Embryonic facial prominence (tissue), 1 donor: ENCODE measurements at regions not wholly inside any gene's neighbourhood (a gene's known extent, or its start where the extent isn't known, plus 50 kb on each side); places are given as distances from the start of the nearest gene placed in this dataset.

Experiments used
- DNase-seq: peaks from one replicate; pipeline ENCODE4 v3.0.0-alpha.2; 2016; ENCODE audit errors: extremely low spot score

DNA sequence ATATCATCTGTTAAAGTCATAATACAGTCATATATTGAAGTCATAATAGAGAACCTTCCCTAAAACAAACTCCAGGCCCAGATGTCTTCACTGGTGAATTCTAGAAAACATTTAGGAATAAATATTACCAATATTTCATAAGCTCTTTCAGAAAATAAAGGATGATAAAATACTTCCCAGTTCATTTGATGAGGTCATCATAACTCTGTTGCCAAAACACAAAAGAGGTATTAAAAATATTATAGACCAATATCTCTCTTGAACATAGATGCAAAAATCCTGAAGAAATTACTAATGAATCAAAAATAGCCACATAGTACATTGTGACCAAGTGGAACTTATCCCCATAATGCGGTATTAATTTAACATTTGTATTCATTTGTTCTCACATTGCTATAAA, 132.4 kb upstream of the ZP4 start:
- no peak for DNase-seq

DNA sequence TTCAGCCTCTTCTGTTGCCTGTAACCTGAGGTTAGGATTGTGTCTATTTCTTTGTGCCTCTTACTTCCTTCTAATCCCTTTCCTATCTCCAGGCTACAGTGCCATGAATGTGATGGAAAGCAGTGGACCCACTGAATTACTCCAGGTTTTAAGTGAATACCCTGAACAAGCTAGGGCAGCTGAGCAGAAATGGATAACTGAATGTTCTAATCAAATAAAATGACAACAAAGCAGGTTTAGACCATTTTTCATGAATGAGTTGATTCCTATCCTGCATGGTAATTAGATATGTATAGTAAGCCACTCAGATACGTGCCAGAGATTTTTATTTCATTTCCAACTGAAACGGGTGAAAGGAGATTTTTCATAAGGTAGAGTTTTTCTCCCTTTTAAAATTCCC, 127.5 kb upstream of the ZP4 start:
- DNase-seq = no peak

DNA sequence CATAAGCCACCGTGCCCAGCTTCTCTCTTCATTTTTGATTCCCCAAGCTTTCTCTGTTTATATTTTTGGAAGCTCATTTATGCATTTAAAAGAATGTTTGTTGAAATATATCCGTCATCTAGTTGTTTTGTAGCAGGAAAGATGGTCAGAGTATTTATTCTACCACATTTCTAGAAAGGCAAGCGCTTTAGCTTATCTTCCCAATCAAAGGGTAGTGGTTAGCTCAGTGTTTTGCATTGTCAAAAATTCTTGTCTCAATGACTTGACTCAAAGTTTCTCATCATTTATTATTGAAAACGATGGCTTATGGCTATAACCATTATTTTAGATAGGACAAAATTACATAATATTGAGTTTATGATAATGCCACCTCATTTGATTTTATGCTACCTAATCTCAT, 116.1 kb upstream of the ZP4 start:
- DNase-seq = no peak

DNA sequence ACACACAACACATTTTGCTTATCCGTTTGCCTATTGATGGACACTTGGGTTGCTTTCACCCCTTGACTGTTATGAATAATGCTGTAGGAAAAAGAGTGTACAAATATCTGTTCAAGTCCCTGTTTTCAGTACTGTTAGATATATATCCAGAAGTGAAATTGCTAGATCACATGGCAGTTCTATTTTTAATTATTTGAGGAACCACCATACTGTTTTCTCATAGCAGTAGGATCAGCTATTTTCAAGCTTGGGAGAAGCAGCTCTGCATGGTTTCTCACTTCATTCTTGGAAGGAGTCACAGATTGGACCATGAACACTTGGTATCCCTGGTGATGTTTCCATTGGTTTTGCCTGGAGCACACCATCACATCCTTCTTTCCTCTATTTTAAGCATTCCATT, 114.4 kb upstream of the ZP4 start:
- DNase-seq = no peak

DNA sequence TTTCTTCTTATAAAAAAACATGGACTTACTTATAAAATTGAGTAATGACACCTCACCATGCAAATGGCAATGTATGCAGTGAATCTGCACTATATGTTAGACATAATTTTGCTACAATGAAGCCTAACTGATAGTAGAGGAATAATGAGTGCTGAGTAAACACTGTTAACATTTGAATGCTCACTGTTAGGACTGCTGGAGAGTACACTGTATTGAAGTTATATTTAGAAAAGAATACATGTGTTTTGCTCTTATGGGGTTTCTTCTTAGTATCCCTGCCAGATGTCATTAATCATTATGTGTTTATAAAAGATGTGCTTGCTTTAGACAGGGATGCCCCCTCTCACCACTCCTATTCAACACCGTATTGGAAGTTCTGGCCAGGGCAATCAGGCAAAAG, 111.1 kb upstream of the ZP4 start:
- no peak for DNase-seq

DNA sequence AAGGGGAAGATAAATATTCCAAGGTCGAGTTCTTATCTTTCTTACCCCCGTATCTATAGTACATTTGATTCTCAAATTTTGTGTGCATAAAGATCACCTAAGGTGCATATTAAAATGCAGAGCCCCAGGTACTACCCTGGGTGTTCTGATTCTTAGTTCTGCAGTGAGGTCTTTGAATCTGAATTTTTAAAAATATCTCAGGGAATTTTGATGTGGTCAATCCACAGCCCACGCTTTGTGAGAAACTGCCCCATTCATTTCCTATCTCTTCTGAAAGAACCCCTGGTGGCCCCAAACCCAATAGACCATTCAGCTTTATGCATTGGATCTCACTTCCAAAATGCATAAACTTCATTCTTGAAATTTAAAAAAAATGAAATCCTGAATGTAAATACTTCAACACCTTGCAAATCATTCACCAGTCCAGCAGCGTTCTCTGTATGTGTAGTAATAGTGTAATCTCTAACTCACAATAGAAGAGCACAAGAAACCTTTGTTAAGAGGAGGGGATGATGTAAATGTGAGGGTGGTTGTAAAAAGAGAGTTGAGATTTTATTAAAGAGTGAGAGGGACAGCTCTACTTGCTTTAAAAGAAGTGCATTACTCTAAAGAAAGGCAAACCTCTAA, 108.8 kb upstream of the ZP4 start:
- DNase-seq = no peak

DNA sequence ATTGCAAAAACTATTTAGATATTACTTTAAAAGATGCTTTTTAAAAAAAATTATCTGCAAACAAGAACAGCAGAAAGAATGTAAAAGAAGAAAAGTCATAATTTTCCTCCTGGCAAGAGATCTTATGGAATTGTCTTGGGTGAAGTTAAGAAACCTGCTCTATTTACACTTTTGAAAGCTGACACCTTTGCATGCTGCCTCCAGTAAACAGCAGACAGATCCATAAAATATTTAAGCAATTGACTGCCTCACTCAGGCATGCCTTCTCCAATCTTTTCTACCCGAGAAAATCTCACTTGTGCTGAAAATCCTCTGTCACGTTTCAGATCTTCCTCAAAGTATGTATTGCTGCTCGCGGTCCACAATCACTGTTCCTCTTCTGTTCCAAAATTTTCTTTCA, 107.9 kb upstream of the ZP4 start:
- no peak for DNase-seq

DNA sequence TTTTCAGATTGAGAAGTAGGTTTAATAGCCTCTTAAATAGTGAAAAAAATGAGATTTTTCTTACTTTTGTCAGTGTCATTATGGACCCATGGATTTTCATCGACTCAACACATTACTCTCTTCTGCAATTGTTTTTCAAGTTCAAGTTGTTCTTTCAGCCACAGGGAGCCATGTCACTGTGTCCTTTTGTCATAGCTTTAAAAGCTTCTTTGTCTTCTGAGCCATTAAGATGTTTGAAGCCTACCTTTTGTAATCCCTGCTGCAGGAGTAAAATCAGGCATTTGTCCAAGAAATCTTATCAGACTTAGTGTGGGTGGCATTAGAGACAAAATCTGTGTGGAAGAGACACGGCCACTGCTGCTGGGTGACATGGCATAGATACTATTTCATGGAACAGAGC, 92.8 kb upstream of the ZP4 start:
- DNase-seq = no peak

DNA sequence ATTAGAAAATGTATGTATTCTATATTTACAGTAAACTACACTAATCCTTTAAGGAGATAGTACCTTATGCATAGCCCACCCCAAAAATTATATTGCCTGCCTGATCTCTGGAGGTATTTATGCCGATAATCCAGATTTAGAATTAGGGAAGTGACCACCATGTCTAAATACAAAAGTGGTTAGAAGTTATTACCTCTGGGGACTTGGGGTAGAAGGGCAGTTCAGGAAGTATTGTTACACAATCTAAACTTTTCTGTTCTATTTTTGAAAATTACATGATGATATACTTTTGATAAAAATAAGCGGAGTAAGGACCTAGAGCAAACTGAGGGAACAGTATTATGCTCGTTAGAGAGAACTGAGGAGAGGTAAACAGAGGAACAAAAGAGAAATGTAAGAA, 90.5 kb upstream of the ZP4 start:
- no peak for DNase-seq

DNA sequence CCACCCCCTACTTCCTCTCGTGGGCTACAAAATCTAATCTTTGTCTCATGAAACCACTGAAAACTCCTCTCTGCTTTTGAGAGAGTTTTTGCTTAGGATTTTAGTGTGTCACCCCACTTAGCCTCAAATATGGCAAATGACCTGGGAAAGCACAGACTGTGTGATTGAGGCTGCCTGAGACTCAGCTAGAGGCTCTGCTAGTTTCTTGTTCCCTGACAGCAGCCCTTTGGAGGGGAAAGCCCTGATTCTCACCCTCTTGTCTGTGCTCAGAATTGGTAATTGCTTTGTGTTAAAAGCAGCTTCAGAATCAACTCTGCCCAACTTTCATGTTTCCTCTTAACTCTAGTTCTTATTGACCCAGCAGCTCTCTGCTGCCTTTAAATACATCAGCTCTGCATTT, 85.6 kb upstream of the ZP4 start:
- no peak for DNase-seq

DNA sequence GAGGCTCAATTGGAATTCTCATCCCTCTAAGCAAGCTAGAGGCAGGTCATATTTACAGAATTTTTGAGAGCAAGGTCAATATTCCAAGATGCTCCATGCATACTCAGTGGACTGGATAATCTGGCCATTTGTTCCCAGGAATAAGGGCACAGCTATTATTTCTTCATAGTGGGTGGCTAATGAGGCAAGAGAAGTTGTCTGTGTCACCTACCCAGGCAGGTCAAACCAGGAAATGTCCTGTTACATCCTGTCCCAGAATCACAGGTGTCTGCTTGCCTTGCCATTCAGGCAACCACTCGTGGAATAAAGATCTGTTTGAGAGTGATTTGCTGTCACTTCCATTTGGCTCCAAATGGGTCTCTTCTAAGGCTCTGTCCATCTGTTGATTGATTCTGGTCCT, 85.2 kb upstream of the ZP4 start:
- no peak for DNase-seq

DNA sequence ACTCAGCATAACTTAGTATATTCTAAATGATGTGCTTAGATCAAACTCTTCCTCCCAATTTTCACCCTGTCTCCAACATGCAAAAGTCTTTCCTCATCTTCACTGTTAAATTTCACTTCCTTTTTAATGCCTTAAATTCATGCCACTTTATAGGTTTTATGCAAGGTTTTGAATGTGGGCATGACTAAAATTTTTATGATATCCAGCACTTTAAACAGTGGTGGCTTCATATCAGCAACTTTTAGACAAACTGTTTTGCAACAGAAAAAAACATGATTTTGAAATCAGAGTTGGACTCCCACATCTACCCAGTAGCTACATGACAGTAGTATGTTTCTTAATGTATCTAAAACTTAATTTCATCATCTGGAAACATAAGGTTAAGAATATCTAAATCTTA, 84.7 kb upstream of the ZP4 start:
- no peak for DNase-seq

DNA sequence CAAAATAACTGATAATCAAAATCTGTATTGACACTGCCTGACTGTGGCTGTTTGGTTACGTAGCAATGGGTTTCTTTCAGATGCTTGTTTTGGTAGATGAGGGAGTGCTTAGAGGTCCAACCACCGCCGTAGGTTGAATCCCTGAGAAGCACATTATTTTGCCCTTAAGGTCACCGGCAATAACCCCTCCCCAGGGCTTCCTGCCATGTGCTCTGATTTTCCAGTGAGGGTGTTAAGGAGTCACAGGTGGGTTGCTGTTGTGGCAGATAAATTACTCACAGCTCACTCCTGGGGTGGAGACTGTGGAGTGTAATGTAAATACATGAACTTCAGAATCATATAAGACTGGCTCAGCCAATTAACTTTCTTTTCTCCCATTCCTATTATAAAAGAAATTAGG, 81.5 kb upstream of the ZP4 start:
- DNase-seq = no peak

DNA sequence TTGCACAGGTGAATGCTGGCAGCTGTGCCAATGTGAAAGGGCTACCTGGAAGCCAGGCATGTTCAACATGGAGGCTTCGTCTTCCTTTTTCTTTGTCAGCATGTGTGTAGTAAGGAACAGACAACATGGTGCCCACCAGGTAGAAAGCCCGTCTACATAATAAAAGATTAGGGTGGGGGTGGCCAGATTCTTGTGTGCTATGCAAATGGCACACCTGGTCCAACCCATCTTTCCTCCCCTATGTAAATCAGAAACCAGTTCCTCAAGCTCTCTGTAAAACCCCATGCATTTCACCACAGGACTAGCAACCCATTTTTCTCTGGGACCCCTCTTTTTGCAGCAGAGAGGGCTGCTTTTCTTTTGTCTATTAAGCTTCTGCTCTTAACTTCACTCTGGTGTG, 72.3 kb upstream of the ZP4 start:
- DNase-seq = no peak

DNA sequence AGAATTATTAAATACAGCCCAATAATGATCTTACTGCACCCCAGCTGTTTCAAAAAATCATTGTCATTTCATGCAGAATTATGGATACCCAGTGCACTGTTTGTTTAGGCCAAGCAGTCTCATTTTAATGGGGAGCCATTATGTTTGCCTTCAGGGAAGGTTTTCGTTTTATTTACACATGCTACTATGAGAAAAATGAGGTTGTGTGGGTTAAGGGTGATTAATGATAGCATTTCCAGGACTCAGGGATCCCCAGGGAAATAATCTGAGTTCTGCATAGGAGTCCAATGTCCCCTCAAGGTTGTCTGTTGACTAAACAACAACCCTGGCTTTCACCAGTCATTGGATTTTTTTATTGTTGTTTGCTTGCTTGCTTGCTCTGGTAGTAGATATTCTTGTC, 71.0 kb upstream of the ZP4 start:
- DNase-seq = no peak

DNA sequence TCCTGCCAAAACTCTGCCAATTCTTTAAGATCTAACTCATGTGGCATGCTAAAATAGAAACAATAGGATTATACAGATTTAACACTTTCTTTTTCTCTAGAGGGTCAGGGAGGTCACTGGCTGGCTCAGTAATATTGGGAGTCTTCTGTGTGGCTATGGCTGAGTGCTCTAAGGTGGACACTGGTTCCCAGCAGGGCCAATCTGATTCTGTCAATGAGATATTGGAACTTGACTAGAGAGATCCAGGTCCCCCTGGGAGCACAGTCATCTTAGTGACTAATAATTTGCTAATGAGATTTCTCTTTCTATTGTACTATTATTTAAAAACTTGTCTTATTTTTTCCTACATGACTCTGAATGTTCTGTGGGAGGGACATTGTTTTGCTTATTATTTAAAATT, 69.1 kb upstream of the ZP4 start:
- no peak for DNase-seq

DNA sequence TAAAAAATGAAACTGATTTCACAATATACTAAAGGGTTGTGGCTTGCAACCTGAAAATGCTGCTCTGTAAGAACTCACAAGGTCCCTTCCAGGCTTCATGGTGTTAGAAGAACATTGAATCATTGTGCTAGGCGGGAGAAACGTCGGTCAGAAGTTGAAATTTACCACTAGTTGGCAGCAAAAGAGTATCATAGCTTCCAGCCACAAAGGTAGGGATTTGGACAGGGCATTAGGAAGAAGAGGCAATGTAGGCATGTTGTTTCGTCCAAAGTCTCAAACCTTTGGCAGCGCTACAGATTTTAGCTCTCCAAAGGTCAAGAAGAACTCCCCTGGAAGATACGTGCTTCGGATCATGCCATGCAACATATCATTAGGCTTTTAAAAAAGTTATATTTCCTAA, 62.5 kb upstream of the ZP4 start:
- DNase-seq = no peak
